ENCODE measurements at regions not wholly inside any gene's neighbourhood (a gene's known extent, or its start where the extent isn't known, plus 50 kb on each side); places are given as distances from the start of the nearest gene placed in this dataset.

DNA sequence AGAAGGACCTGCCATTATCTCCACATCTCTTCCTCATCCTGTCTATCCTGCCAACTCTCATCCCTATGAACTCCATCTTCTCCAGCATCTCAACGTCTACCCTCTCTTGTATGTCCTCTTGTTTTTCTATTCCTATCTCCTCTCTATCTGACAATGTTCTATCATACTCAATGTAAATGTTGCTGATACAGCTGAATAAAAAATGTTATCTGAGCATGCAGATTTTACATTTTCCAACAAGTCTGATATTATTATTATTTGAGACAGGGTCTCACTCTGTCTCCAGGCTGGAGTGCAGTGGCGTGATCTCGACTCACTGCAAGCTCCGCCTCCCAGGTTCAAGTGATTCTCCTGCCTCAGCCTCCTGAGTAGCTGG is 56.0 kb upstream of the RAI14 start:
- TF ChIP-seq, protein P1, sequence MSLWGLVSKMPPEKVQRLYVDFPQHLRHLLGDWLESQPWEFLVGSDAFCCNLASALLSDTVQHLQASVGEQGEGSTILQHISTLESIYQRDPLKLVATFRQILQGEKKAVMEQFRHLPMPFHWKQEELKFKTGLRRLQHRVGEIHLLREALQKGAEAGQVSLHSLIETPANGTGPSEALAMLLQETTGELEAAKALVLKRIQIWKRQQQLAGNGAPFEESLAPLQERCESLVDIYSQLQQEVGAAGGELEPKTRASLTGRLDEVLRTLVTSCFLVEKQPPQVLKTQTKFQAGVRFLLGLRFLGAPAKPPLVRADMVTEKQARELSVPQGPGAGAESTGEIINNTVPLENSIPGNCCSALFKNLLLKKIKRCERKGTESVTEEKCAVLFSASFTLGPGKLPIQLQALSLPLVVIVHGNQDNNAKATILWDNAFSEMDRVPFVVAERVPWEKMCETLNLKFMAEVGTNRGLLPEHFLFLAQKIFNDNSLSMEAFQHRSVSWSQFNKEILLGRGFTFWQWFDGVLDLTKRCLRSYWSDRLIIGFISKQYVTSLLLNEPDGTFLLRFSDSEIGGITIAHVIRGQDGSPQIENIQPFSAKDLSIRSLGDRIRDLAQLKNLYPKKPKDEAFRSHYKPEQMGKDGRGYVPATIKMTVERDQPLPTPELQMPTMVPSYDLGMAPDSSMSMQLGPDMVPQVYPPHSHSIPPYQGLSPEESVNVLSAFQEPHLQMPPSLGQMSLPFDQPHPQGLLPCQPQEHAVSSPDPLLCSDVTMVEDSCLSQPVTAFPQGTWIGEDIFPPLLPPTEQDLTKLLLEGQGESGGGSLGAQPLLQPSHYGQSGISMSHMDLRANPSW (CRISPR knock-in tag; conservative IDR thresholded peaks at IDR 0.05; ENCODE audit: low read depth) = no peak
- TF ChIP-seq TCF7 (CRISPR knock-in tag; IDR thresholded peaks at IDR 0.05; ENCODE audit: low read depth) = no peak
- TF ChIP-seq, protein P2, sequence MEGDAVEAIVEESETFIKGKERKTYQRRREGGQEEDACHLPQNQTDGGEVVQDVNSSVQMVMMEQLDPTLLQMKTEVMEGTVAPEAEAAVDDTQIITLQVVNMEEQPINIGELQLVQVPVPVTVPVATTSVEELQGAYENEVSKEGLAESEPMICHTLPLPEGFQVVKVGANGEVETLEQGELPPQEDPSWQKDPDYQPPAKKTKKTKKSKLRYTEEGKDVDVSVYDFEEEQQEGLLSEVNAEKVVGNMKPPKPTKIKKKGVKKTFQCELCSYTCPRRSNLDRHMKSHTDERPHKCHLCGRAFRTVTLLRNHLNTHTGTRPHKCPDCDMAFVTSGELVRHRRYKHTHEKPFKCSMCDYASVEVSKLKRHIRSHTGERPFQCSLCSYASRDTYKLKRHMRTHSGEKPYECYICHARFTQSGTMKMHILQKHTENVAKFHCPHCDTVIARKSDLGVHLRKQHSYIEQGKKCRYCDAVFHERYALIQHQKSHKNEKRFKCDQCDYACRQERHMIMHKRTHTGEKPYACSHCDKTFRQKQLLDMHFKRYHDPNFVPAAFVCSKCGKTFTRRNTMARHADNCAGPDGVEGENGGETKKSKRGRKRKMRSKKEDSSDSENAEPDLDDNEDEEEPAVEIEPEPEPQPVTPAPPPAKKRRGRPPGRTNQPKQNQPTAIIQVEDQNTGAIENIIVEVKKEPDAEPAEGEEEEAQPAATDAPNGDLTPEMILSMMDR (IDR thresholded peaks at IDR 0.05) = no peak
- no peak for TF ChIP-seq CREM (CRISPR knock-in tag; IDR thresholded peaks at IDR 0.05)
- no peak for TF ChIP-seq ZBTB43 (CRISPR knock-in tag; IDR thresholded peaks at IDR 0.05)
- TF ChIP-seq FOXK1 (CRISPR knock-in tag; IDR thresholded peaks at IDR 0.05) = no peak
- no peak for TF ChIP-seq SP1 (CRISPR knock-in tag; conservative IDR thresholded peaks at IDR 0.05)
- no peak for TF ChIP-seq SMAD3 (CRISPR knock-in tag; IDR thresholded peaks at IDR 0.05; ENCODE audit: borderline replicate concordance)
- no peak for TF ChIP-seq MXD4 (CRISPR knock-in tag; IDR thresholded peaks at IDR 0.05; ENCODE audit: borderline replicate concordance)
